ENCODE measurements at regions not wholly inside any gene's neighbourhood (a gene's known extent, or its start where the extent isn't known, plus 50 kb on each side); places are given as distances from the start of the nearest gene placed in this dataset.
"Not testable (repeated sequence)": the region's sequence is repeated elsewhere in the genome, so short reads cannot be mapped to it uniquely, and the experiment has no call there.

DNA sequence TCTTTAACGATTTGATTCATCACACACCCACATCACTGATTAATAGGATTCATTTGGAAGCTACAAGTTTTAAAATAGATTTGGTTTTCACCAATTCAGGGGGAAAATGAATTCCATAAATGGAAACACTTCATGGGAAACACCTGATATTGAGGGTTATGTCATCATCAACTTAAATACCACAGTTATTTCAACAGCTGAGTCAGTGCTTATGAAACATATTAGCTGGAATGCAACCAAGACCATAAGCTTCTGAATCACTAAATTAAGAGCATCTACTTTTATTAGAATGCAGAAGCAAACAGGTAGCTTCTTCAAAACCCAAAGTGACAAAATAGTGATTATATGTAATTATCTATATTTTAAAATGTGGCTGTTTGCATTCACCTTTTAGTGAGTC is 207.8 kb upstream of the DCAF8L1 start:
- no peak for DNase-seq

DNA sequence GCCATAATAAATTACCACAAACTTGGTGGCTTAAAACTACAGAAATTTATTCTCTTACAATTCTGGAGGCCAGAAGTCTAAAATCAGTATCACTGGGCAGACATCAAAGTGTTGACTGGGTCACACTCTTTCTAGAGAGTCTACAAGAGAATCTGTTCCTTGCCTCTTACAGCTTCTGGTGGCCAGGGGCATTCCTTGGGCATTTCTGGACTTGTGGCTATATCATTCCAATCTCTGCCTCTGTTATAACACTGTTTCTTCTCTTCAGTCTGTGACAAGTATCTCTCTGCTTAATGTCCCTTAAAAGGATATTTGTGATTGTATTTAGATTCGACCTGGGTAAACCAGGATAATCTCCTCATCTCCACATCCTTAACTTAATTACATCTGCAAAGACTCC is 207.3 kb upstream of the DCAF8L1 start:
- DNase-seq: no peak

DNA sequence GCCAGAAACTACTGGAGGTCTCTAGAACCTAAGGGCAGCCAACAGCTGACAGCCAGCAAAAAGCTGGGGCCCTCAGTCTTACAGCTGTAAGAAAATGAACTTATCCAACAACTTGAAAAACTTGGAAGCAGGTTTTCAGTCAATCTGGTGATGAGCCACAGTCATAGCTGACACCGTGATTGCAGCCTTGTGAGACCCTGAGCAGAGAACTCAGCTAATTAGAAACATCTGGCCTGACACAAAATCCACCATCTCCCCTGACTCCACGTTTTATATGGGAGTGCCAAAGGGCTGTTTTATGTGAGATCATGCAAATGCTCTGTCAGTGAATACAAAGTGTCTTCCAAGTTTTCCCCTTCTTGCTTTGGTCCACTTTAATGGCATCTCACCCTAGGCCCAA is 198.8 kb upstream of the DCAF8L1 start:
- no peak for DNase-seq

DNA sequence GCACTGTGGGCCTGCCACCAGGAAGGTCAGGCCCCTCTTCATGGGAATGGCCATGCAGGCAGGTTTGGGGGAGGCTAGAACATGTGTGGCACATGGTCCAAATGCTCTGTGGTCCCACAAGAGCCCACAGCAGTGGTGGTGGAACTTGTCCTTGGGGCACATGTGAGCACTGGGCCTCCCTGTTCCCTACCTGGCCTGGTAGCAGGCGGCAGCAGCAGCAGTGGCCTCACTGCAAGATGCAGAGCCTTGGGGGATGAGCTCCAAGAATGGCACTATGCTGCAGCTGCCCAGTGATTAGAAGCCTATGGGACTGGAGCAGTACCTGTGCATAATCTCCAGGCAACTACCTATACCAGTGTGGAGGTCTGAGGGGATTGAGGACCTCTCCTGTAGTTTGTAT is 197.0 kb upstream of the DCAF8L1 start:
- DNase-seq: no peak

DNA sequence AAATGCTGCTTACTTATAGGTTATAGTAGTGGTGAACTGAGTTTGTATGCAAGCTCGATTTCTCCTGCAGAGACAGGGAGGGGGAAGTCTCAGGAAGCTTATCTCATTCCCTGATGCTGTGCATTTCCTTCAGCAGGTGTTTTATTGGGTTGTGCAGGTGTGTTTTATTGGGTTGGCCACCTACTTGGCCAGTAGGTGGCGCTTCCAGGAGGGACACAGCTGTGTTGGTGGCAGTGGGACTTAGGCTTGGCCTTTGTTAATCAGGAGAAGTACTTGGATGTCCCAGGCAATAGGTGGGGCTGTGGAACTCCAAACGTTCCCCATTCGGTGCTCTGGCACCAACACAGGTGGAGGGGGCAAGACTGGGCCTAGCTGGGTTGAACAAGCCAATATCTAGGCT is 196.0 kb upstream of the DCAF8L1 start:
- no peak for DNase-seq

DNA sequence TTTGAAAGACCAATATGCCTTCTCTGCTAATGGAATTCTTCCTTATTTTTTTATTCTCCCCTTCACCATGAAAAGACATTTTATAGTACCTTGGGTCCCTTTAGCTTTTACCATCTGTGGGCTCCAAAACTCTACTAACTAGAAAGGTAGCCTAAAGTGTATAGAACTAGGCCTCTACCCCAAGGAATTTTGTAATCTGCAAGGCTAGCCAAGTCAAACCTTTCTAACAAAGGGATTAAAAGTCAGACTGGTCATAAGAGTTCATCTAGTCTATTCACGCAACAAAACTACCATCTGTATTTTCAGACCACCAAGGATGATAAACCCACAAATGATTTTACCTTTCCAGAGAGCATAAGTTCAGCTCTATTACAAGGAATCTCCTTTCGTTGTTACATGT is 189.5 kb upstream of the DCAF8L1 start:
- no peak for DNase-seq

DNA sequence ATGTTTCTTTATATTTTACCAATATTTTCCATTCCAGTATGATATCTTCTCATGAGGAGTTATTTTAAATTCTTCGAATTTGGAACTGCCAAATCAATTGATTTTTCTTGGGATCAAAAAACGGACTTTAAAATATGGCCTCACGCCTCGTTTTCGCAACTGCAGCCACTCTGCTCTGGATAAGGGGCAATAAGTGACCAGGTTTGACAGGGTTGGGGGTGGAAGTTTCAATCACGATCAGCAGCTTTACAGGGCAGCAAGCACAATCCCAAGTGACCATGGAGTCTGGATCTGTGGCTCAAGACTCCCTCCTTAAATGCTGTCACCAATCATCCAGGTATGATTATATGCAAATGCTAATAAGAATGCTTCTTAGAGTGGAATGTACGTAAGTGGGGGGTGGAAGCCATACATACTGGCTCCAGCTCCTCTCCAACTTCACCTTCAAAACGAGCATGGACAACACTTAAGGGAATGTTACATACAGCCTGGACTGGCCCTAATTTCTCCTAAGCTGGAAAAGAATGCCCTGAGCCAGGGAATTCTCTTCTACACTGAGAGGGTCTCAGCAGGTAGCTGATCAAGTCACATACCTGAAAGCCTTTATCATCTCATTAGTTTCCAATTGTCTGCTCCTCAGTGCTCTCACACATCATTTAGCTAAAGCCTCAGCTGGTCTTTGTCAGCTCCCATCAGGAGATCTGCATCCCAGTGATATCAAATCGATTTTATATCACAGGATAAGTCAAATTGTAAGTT is 176.9 kb upstream of the DCAF8L1 start:
- DNase-seq: no peak

DNA sequence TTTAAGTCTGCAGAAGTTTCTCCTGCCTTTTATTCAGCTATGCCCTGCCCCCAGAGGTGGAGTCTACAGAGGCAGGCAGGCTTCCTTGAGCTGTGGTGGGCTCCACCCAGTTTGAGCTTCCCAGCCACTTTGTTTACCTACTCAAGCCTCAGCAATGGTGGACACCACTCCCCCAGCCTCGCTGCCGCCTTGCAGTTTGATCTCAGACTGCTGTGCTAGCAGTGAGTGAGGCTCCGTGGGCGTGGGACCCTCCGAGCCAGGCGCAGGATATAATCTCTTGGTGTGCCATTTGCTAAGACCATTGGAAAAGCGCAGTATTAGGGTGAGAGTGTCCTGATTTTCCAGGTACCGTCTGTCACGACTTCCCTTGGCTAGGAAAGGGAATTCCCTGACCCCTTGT is 171.0 kb upstream of the DCAF8L1 start:
- not testable (repeated sequence) for DNase-seq

DNA sequence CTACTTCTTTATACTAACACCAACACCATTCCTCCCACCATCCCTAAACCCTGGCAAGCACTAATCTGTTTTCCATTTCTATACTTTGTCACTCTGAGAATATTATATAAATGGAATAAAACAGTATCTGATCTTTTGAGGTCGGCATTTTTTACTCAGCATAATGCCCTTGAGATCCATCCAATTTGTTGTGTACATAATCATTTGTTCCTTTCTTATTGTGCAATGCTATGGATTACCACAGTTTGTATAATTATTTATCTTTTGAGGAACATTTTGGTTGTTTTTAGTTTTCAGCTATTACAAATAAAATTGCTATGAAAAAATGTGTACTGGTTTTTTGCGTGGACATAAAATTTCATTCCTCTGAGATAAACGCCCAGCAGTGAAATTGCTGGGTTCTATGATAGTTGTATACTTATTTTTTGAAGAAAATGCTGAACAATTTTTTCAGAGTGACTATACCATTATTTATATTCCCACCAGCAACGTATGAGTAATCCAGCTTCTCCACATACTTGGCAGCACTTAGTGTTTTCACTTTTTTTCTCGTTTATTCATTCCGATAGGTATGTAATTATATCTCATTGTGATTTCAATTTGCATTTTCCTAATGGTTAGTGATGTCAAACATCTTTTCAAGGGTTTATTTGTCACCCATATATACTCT is 154.3 kb upstream of the DCAF8L1 start:
- DNase-seq: no peak

DNA sequence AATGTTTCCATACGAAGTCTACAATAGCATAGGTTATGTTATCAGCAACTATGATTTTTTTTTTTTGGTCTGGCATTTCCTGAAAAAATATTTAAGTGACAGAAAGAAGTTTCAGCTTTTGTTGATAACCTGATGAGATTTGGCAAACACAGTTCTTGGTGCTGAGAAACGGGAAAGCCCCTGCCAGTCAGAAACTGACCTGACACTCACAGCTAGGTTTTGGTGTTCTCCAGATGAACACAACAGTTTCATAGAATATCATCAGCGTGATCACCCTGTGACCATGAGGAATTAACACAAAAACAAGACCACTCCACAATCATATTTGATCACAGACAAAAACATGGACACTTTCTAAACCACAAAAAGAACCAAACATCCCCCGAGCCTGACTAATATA is 152.5 kb upstream of the DCAF8L1 start:
- no peak for DNase-seq

DNA sequence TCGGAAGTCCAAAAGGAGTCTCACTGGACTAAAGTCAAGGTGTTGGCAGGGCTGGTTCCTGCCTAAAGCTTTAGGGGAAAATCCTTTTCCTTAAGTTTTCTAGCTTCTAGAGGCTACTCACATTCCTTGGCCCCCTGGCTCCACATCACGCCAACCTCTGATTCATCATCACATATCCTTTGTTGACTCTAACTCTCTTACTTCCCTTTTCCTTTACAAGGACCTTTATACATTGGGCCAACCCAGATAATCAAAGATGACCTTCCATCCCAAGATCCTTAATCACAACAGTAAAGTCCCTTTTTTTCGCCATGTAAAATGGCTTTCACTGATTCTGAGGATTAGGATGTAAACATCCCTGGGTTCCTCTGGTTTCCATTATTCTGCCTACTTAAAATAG is 146.4 kb upstream of the DCAF8L1 start:
- no peak for DNase-seq

DNA sequence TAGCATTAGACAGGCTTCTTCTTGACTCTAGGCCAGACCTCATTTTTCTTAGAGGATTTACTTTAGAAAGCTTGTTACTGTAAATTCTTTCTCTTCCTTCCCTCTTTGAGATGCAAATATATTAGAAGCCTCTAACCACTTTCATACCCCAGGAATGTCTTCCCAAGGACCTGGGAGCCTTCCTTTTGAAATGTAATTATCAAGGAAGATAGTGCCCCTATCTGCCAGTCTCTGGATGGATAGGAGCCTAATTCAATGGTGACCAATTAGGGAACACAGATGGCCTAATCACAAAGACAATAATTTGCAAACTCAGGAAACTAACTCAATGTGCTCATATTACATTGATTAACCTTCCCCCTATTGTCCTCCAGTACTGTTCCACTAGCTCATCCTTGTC is 145.6 kb upstream of the DCAF8L1 start:
- DNase-seq: no peak

DNA sequence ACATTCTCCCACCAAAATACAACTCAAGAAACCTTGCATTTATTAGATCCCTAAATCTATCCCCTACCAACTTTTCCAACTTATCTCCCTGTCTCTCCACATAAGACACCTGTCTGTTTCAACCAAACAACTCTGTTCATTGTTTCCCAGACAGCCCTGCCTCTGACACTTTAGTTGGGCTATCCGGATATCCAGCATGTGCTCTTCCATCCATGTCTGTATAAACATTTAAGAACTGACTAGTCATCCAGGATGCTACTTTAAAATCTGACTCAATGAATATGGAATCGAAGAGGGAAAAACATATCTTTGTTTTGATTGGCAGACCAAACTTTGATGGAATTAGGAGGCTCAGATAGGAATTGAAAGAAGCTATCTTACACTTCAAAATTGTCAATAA is 143.2 kb upstream of the DCAF8L1 start:
- DNase-seq: no peak

DNA sequence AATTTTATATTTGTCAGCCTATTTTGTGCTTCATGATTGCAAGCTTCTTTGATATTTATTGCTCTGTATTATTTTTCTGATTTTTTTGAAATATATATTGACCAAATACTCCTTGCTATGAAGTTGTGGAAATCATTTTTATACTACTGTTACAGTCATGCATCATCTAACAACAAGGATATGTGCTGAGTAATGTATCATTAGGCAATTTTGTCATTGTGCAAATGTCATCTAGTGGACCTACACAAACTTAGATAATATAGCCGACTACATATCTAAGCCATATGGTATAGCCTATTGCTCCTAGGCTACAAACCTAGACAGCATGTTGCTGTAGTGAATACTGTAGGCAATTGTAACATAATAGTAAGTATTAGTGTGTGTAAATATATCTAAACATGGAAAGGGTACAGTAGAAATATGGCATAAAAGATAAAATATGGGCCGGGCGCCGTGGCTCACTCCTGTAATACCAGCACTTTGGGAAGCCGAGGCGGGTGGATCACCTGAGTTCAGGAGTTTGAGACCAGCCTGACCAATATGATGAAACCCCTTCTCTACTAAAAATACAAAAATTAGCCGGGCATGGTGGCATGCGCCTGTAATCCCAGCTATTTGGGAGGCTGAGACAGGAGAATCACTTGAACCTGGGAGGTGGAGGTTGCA is 139.5 kb upstream of the DCAF8L1 start:
- DNase-seq: not testable (repeated sequence)

DNA sequence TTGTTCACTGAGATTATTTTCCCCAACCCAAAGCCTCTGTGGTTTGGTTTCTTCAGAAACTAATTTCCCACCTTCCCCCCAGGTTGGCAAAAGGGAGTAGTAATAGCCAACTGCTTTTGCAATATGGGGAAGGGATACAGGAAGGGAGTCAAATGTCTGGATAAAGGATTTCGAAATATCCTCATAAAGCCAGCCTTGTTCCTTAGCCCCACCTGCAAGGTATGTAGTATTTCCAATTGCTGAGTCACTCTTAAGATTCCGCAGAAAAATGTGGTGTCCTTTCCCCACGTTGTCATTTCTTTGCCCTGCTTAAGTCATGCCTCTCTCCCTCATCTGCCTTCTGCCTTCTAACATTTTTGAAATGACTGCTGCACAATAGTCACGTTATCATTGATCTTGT is 138.8 kb upstream of the DCAF8L1 start:
- no peak for DNase-seq

DNA sequence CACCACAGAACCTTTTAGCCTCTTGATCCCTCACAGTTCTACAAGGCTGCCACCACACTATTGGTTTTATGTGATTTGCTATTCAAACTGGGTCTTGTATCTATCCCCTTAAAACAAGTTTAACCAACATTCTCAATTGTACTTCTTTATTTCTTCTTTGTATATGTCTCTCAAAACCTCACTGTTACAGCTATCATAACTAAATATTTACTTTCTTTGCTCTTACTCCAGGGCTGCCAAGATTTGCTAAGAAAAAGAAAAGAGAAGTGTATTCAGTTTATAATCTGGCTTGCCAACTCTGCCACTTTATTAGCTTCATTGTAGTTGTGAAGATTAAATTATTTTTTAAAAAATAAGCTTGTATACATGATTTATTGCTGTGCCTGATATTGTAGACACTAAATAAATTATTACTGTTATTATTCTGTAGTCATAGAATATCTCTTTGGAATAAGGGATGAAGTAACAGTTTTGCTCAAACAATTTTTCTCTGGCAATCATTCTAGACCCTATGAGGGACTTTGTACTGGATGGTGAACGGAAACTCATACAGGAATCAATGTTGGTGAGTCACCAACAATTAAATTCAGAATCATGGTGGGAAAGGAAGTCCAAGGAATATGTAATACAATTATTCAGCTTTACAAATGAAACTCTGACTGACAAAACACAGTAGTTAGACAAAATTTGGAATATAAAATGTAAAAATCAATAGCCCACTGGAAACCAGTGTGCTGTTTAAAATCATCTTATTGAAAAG is 127.1 kb upstream of the DCAF8L1 start:
- DNase-seq: no peak

DNA sequence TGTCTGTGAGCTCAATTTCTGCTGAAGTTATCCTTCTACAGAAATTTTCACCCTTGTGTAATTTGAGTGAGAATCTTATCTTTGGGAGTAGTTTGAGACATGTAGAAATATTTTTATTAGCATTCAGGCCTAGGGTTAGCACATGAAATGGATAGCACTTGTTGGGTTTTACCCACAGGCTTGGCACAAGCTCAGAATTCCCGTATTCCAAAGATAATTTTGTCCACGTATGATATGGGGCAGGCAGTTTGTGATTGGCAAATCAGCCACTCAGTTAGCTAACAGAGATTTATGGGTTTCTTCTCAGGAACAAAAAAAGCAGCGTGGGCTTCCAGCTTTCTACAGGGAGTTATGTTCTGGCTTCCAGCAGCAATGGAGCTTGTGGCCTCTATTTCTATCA is 117.9 kb upstream of the DCAF8L1 start:
- DNase-seq: no peak

DNA sequence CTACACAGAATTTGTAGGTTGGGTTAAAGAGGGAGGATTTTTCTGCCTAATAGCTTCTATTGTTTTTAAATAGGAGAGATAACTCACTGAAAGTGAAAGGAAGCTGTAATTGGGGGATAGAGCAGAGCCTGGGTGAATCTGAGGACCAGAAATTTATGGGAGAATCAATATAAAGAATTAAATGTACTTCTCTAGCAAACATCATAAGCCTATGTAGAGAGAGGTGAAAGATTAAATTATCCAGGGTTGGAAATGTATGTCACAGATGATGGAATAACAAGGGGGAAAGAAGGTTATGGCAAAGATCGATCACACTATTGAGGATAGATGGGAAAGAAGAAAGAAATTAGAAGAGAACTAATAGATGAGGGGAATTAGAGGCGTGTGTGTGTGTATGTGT is 104.4 kb upstream of the DCAF8L1 start:
- DNase-seq: no peak

DNA sequence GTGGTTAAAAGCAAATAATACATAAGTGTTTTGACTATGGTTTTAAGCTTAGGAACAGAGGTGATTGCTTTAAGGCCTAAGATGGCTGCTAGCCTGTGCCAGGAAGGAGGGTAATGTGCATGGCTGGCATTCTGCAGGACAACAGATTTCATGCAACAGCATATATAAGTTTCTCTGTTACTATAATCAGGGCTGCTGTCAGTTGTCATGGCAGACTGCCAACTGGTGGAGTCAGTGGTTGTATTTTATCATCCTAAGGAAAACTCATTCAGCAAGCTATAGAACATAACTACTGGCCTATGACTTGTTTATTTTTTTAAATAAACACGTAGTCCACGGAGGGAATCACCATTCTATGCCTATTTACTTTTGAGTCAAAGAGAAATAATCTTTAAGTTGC is 77.7 kb upstream of the DCAF8L1 start:
- DNase-seq: peak; percentile 81

DNA sequence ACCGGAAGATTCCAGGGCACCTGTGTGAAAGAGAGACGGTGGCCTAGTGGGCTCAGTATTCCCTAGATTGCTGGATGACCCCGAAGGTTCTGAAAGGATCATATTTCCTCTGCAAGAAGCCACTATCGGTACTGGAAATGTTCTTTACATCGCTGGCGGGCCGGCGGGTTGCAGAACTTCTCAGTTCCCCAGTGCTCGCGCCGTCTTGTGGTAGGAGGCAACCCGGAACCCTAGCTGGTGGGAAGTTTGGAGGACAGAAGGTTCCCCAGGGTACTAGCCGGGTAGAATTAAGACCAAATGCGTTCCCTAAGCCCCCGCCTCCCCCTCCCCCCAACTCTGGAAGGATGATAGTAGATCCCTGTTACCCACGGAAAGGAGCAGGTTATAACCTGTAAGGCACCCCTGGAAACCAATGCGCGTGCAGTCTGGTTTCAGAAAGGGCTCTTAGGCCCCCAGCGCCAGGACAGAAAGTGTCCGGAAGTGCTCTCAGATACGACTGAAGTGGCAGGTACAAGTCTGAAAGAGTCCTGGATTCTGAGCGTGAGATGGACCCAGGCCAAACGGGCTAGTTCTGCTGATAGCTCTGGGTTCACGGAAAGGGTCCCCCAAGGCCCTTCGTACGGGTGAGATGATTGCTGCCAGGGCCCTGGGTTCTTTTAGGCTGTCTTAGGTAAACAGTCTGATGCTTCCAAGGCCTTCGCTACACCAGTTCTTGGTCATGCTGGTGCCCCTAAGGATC is 61.7 kb upstream of the DCAF8L1 start:
- no peak for DNase-seq

DNA sequence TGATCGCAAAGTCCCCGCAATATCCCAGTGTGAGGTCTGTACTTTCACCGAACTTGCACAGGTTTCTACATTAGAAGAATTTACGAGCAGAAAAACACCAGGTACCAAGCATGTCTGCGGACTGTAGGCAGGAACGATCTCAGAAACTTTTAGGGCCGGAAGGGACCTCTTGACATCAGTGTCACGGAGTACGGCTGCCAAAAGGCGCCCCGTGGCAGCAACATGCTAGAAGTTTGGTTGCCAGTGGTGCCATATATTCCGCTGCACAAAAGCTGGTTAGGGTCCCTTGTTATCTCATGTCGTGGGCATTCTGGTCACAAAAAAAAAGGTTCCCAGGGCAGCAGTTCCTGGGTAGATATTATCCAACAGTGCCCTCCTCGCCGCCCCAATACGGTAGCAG is 61.0 kb upstream of the DCAF8L1 start:
- DNase-seq: no peak

DNA sequence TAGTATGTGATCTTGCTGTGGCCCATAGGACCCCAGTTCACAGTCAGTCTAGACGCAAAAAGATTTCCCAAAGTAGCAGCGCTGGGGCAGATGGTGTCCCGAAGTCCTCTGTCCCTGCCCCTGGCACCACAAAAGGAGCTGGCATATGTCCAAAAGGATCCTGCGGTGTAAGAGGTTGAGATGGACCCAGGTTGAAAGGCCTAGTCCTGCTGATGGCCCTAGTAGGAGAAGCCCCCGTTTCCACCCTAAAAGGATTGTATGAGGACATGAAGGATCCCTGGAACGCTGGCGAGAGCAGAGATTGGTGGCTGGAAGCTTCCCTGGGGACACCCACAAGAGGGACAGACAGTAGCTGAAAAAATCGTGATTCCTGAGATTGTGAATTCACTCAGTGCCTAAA is 58.0 kb upstream of the DCAF8L1 start:
- DNase-seq: no peak
